ENCODE measurements at regions not wholly inside any gene's neighbourhood (a gene's known extent, or its start where the extent isn't known, plus 50 kb on each side); places are given as distances from the start of the nearest gene placed in this dataset.

DNA sequence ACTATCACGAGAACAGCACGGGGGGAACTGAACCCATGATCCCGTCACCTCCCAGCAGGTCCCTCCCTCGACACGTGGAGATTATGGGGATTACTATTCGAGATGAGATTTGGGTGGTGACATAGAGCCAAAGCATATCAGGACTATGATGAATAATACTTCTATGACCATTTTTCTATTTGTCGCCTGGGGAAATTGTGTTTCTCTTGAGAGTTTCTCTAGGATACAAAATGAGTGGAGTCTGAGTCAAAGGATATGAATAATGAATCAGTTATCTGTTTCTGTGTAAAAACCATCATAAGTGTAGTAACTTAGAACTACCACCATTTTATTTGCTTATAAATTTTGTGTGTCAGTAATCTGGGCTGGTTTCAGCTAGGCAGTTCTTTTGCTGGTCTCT, 533.0 kb upstream of the ARX start:
- no peaks in the 10 kb centered on the region for H3K9me3 ChIP-seq (ENCODE audit: severe bottlenecking)
- no peak overlapping the region for H3K4me3 ChIP-seq (ENCODE audit: low read depth, low read length)
- no peak for DNase-seq
- TF ChIP-seq CTCF (IDR thresholded peaks at IDR 0.05; ENCODE audit: low read depth, low read length), result no peak
- no peaks in the 10 kb centered on the region for H3K27me3 ChIP-seq (ENCODE audit: insufficient read depth, low read depth, severe bottlenecking)
- no peaks in the 10 kb centered on the region for H3K36me3 ChIP-seq
- H3K27ac ChIP-seq, result no peak overlapping the region

DNA sequence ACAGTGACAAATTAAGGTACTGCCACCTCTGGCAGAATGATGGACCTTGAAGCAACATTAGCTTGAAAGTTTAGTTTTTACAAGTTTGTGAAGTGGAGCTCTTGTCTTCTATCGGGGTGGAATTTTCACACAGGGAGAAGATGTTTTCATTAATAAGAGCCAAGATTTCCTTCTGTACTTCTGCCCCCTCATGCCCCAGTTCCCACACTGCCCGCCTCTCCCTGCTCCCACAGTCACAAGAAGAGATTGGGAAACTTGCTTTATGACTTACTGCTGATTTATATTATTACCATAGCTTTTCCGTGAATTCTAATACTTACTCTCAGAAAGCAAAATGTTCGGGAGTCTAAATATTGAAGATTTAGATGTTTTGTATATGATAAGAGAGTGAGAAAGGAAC, 539.8 kb upstream of the ARX start:
- Histone ChIP-seq H3K4me3 (ENCODE audit: low read depth, low read length) (no peak overlapping the region), H3K27ac (no peak overlapping the region), H3K9me3 (ENCODE audit: severe bottlenecking) (no peaks in the 10 kb centered on the region), H3K27me3 (ENCODE audit: insufficient read depth, low read depth, severe bottlenecking) (peaks cover 4% of the 10 kb centered on the region), H3K36me3 (no peaks in the 10 kb centered on the region)
- DNase-seq, result no peak
- TF ChIP-seq CTCF (IDR thresholded peaks at IDR 0.05; ENCODE audit: low read depth, low read length), result no peak

DNA sequence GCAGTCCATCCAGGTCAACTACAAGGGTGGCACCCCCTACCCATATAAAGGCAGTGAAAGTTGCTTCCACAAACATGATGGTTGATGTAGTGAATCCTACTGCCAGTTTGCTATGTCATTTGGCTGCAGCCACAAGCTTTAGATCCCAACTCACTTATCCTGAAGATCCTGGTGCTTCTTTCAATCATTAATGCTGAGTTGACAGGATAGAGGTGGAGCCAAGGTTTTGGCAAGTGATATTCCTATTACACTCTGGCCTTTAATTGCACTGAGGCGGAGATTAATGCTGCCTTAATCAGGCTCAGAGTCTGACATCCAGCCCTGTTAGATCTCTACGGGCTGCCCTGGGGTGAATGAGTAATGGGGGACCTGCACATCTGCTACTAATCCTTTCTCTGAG, 542.4 kb upstream of the ARX start:
- peak; percentile 16 for DNase-seq
- H3K4me3 ChIP-seq (ENCODE audit: low read depth, low read length), result no peak overlapping the region
- no peaks in the 10 kb centered on the region for H3K36me3 ChIP-seq
- H3K27me3 ChIP-seq (ENCODE audit: insufficient read depth, low read depth, severe bottlenecking), result peaks cover 4% of the 10 kb centered on the region
- no peak overlapping the region for H3K27ac ChIP-seq
- H3K9me3 ChIP-seq (ENCODE audit: severe bottlenecking), result no peaks in the 10 kb centered on the region
- no peak for TF ChIP-seq CTCF (IDR thresholded peaks at IDR 0.05; ENCODE audit: low read depth, low read length)

- H3K27me3 ChIP-seq (ENCODE audit: insufficient read depth, low read depth, severe bottlenecking), result peaks cover 4% of the 10 kb centered on the region
- H3K4me3 ChIP-seq (ENCODE audit: low read depth, low read length), result no peak overlapping the region
- H3K36me3 ChIP-seq, result no peaks in the 10 kb centered on the region
- DNase-seq, result no peak
- TF ChIP-seq CTCF (IDR thresholded peaks at IDR 0.05; ENCODE audit: low read depth, low read length), result no peak
- no peaks in the 10 kb centered on the region for H3K9me3 ChIP-seq (ENCODE audit: severe bottlenecking)
- no peak overlapping the region for H3K27ac ChIP-seq
Measured at GRCh38 chrX:25561190-25561589, 545.4 kb upstream of the ARX start.

GRCh38 chrX:25573631-25574030, 557.9 kb upstream of the ARX start:
- Histone ChIP-seq H3K4me3 (ENCODE audit: low read depth, low read length) (no peak overlapping the region), H3K9me3 (ENCODE audit: severe bottlenecking) (no peaks in the 10 kb centered on the region), H3K27ac (no peak overlapping the region), H3K27me3 (ENCODE audit: insufficient read depth, low read depth, severe bottlenecking) (no peaks in the 10 kb centered on the region), H3K36me3 (no peaks in the 10 kb centered on the region)
- DNase-seq, result no peak
- no peak for TF ChIP-seq CTCF (IDR thresholded peaks at IDR 0.05; ENCODE audit: low read depth, low read length)

DNA sequence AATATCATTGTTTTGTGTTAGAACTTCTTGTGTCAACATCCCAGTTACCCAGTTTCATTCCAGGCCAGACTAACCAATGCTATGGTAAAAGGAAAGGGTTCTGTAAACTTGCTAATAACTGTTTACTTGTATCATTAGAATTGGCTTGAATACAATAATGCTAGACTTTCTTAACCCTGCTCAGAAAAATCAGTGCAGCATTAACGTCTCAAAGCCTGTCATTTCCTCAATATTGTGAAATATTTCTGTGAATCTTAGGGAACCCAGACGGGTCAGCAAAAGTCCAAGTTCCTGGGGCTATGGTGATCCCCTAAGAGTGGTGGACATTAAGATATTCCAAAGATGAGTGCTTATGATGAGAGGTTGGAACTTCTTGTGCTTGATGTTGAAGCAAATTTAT, 541.2 kb upstream of the MAGEB18 start:
- no peak for TF ChIP-seq CTCF (IDR thresholded peaks at IDR 0.05; ENCODE audit: low read depth, low read length)
- Histone ChIP-seq H3K4me3 (ENCODE audit: low read depth, low read length) (no peak overlapping the region), H3K9me3 (ENCODE audit: severe bottlenecking) (no peaks in the 10 kb centered on the region), H3K27me3 (ENCODE audit: insufficient read depth, low read depth, severe bottlenecking) (no peaks in the 10 kb centered on the region), H3K27ac (no peak overlapping the region), H3K36me3 (no peaks in the 10 kb centered on the region)
- DNase-seq, result no peak
